HTR-8/SVneo (cell line): ENCODE measurements at regions not wholly inside any gene's neighbourhood (a gene's known extent, or its start where the extent isn't known, plus 50 kb on each side); places are given as distances from the start of the nearest gene placed in this dataset.
"Not testable (repeated sequence)": the region's sequence is repeated elsewhere in the genome, so short reads cannot be mapped to it uniquely, and the experiment has no call there.

Source experiments
- DNase-seq: peaks from one replicate; pipeline ENCODE4 v3.0.0; 2011; ENCODE audit warnings: low spot score, mixed read lengths; ENCODE audit not compliant: insufficient read length
- FAIRE-seq: peaks from 2 replicates; lab custom pipeline; 2011; peaks lifted over from hg19 to GRCh38; lab: Jason Lieb, UNC

- no peak for DNase-seq
- no peak for FAIRE-seq
Observed at GRCh38 chr11:92123540-92123939, 101.1 kb upstream of the FAT3 start.

GRCh38 chr11:92122561-92122960, 102.1 kb upstream of the FAT3 start:
- DNase-seq, result no peak
- no peak for FAIRE-seq

GRCh38 chr11:92111287-92111686, 113.3 kb upstream of the FAT3 start:
- FAIRE-seq, result no peak
- DNase-seq, result no peak

GRCh38 chr11:92109466-92109865, 115.2 kb upstream of the FAT3 start:
- no peak for FAIRE-seq
- DNase-seq, result no peak

- no peak for DNase-seq
- FAIRE-seq, result no peak
Observed at GRCh38 chr11:92107331-92107730, 117.3 kb upstream of the FAT3 start.

GRCh38 chr11:92104349-92104748, 120.3 kb upstream of the FAT3 start:
- no peak for FAIRE-seq

GRCh38 chr11:92101920-92102319, 122.7 kb upstream of the FAT3 start:
- FAIRE-seq (no peak), DNase-seq (no peak)

More at GRCh38 chr11:92104349-92104748, 120.3 kb upstream of the FAT3 start:
- no peak for DNase-seq

- FAIRE-seq (no peak), DNase-seq (no peak)
Observed at GRCh38 chr11:92099183-92099582, 125.4 kb upstream of the FAT3 start.

GRCh38 chr11:92098172-92098571, 126.4 kb upstream of the FAT3 start:
- no peak for DNase-seq
- no peak for FAIRE-seq

- FAIRE-seq (no peak), DNase-seq (no peak)
Observed at GRCh38 chr11:92087725-92088537, 136.7 kb upstream of the FAT3 start.

GRCh38 chr11:92083123-92083522, 141.5 kb upstream of the FAT3 start:
- FAIRE-seq, result no peak
- no peak for DNase-seq

- DNase-seq (no peak), FAIRE-seq (no peak)
Observed at GRCh38 chr11:92082652-92083051, 142.0 kb upstream of the FAT3 start.

GRCh38 chr11:92074498-92074897, 150.1 kb upstream of the FAT3 start:
- DNase-seq, FAIRE-seq: not testable (repeated sequence)

- FAIRE-seq, result no peak
Observed at GRCh38 chr11:92071660-92072059, 153.0 kb upstream of the FAT3 start.

GRCh38 chr11:92070026-92070889, 154.4 kb upstream of the FAT3 start:
- no peak for DNase-seq
- FAIRE-seq, result no peak

More at GRCh38 chr11:92071660-92072059, 153.0 kb upstream of the FAT3 start:
- DNase-seq, result no peak

- DNase-seq (no peak), FAIRE-seq (no peak)
Observed at GRCh38 chr11:92067016-92067415, 157.6 kb upstream of the FAT3 start.

- FAIRE-seq (no peak), DNase-seq (no peak)
Observed at GRCh38 chr11:92061456-92062062, 163.1 kb upstream of the FAT3 start.

- DNase-seq, result no peak
- FAIRE-seq, result no peak
Observed at GRCh38 chr11:92057849-92058442, 166.7 kb upstream of the FAT3 start.

GRCh38 chr11:92053216-92053615, 171.4 kb upstream of the FAT3 start:
- FAIRE-seq, result no peak
- DNase-seq, result no peak

GRCh38 chr11:92050305-92050704, 174.3 kb upstream of the FAT3 start:
- FAIRE-seq (no peak), DNase-seq (no peak)
